ENCODE measurements at regions not wholly inside any gene's neighbourhood (a gene's known extent, or its start where the extent isn't known, plus 50 kb on each side); places are given as distances from the start of the nearest gene placed in this dataset.

DNA sequence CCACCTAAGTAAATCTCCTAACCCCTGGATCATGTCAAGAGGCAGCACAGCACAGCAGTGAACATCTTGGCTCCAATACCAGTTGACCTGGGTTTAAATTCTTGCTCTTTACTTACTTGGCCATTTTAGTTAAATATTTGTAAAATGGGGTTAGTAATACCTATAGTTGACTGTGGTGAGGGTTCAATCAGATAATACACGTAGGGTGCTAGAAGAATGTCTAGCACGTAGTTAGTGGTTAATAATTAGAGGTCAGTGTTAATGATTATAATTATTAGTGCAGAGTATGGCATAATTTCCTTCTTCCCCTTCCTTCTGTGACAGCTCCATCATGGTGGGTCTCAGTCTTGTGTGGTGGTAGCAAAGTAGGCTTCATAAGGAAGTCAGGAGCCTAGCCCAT lies 520.8 kb downstream of the INSC start:
- DNase-seq (ENCODE audit: low spot score): no peak
- intact Hi-C loops (cut with DNase I): no loop called here

DNA sequence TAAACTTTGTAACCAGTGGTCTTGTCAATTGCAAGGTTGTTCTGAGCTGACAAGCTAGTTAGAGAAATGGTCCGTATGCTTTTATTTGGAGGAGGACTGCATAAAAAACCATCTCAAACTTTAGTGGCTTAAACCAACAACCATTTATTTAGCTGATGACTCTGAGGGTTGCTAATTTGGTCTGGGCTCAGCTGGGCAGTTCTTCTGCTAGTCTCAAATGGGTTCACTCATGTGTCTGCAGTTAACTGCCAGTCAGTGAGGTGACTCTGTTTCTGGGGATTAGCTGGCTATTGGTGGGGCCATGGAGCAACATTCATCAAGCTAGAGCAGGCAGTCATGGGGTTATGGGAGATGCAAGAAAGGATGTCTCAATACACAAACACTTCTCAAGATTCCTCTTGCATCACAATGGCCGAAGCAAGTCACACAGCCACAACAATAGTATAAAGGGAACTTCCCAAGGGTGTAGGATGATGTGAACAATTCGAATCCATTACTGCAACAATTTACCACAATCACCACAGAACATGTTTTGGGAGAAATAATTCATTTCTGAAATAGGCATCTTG lies 521.9 kb downstream of the INSC start:
- no peak for DNase-seq (ENCODE audit: low spot score)
- intact Hi-C loops (cut with DNase I): no loop called here

DNA sequence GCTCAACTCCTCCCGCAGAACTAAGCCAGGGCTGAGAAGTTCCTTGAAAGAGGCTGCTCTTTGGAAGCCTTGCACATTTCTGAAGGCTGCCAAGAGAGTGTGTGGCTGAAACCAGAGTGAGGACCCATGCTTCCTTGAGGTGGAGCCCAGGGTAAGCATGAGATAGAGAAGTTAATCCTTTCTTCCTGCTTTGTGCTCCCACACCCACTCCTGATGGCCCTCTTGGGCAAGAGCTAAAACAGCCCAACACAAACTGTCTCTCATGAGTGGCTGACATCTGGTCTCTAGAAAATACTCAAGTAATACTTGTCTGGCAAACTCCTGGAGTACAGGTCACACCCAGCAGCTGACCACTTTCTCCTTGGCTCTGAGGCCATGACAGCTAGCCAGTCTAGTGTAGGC lies 523.7 kb downstream of the INSC start:
- DNase-seq (ENCODE audit: low spot score): no peak
- intact Hi-C loops (cut with DNase I): no loop called here

DNA sequence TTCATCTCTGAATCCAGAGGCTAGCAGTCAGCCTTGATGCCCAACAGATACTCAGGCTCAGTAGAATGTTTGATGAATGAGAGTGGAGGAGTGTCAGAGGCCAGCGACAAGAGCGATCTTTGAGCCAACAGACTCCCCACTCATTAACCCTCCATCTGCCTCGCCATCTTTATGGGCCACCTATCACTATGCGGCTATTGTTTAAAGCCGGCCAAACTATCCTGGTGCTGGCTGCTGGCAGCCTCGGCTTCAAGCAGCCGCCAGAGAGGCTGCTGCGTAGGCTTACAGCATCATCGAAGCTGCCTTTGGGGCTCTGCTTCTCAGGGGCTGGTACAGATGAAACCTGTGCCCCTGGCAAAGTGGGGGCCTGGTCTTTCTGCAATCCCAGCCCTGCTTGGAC lies 525.6 kb downstream of the INSC start:
- intact Hi-C loops (cut with DNase I): loop anchor here (10.0 kb wide), 1 partner anchor 314 kb away; no protein-coding TSS in a partner anchor
- DNase-seq (ENCODE audit: low spot score): no peak

DNA sequence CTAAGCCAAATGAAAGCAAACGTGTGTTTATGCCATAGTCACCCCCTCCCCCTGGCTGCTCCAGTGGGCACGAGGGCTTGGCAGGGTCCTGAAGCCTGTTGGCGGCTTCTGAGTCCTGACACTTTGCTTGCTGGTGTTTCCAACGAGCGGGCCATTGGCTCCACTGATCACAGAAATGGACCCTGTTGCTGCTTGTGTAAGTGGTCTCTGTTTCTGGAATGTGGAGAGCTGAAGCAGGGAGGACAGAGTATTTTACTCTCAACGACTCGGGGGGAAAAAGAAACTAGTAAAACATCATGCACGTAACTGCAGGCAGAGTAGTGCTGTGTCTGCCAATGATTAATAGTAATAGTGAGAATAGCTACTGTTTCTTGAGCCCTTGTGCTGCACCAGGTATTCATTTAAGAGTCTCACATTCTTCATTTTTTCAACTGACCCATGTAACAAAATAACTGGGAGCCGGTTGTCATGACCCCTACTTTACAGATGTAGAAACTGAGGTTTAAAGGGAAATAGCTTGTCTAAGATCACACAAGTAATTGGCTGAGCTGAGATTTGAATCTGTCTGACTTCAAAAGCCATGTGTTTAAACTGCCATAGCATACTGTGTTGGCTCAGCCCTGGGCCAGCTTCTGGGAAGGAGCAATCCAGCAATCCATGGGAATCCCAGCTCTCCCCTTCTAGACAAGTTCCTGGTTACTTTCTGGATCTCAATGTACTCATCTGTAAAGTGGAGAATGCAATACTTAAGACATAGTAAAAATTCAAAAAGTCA lies 526.7 kb downstream of the INSC start:
- intact Hi-C loops (cut with DNase I): loop anchor here (10.0 kb wide), 1 partner anchor 313 kb away; no protein-coding TSS in a partner anchor
- DNase-seq (ENCODE audit: low spot score): no peak

DNA sequence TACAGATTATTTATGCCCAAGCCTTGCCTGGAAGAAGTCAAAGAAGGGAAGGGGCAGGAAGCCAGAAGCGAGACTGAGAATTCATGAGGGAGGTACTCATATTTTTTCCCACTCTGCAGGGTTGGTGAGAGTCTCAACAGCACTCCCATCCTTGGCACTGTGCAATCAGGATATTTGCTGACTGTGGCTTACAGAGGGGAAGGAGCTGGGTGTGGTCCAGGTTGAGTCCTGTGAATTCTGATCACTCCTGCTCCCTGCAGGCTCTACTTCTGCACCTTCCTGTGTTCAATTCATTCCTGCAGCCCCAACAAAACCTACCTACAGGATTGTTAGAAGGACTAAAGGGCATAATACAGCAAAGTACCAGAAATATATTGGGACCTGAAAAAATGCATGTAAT lies 530.5 kb downstream of the INSC start:
- DNase-seq (ENCODE audit: low spot score): no peak
- intact Hi-C loops (cut with DNase I): loop anchor here (10.0 kb wide), 1 partner anchor 310 kb away; no protein-coding TSS in a partner anchor

DNA sequence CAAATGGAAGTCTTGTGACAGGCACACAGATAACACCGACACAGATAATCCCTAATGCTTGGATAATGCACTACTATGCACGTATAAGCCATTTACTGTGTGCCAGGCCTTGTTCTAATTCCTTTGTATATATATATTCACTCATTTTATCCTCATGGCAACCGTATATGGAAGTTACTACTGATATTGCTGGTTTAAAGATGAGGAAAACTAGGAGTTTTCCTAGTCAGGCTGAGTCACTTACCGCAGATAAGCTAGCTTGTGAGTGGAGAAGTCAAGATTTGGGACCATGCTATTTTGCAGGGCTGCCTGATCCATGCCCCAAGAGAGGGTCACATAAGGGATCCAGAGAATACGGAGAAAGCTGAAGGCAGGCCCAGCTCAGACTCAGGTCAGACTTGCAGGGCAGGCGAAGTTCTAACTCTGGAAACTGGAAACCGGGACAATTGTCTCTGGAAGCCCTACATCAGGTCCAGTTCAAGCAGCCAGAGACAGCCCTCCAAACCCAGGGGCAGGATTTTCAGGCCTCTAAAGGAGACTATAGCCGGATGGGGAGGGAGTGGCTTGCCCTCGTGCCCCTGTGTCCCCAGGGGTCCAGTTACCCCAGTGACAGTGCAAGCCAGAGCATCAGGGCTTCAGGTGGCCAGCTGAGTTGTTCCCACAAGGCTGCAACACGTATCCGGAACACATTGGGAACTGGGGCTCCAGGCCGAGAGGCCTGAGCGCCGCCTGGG lies 534.8 kb downstream of the INSC start:
- DNase-seq (ENCODE audit: low spot score): no peak
- intact Hi-C loops (cut with DNase I): loop anchor here (2.0 to 10.0 kb wide), 5 partner anchors 167 to 963 kb away; no protein-coding TSS in a partner anchor

DNA sequence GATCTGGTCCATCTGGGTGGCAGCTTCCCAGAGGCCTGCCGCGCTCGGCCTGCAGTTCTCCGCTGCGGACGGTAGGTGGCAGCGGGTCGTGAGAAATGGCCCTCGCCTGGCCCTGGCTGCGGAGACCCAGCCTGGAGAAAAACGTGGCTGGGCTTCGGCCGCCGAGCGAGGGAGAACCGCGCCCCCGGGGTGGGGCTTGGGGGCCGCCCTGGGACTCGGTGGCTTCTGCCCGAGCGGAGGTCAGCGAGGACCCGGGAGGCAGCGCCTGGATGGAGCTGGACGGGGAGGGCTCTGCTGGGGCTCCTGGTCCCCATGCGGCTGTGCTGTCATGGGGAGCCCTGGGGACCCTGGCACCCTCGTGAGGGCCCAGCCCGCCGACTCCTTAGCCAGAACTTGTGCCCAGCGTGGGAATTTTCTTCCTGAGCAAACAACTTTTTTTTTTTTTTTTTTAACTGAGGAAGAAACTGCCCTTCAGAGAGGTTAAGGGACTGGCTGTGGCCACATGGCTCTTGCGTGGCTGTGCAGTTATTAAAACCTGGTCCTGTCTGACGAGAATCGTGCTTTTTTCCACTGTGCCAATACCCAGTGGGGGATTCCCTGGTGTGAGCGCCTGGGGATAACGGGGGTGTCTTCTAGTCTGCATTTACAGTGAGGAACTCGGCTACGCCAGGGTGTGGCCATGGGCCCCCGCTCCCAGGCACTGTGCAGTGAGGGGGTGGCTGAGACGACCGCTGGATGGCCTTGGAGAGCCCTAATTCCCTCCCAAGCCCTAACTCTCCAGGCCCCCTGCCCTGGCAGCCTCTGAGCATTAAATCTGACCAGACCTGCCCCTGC lies 535.6 kb downstream of the INSC start:
- DNase-seq (ENCODE audit: low spot score): peak; percentile 97
- intact Hi-C loops (cut with DNase I): loop anchor here (2.0 to 10.0 kb wide), 4 partner anchors 166 to 962 kb away; no protein-coding TSS in a partner anchor

DNA sequence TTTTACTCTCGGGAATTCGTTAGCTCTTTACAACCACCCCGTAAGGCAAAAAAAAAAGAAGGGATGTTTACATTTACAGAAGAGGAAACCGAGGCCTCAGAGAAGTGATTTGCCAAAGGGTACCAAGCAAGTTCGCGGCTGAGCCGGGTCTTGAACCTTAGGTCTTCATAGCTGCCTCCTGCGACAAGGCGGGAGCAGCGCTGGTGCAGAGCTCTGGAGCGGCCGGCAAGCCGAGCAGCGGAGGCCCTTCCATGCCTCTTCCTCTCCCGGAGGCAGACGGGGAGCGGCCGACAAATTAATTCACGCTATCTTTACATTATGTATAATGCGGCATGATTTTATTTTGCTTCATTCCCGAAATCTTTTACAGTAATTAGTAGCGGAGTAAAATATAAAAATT lies 536.3 kb downstream of the INSC start:
- intact Hi-C loops (cut with DNase I): loop anchor here (2.0 to 10.0 kb wide), 4 partner anchors 166 to 961 kb away; no protein-coding TSS in a partner anchor
- no peak for DNase-seq (ENCODE audit: low spot score)

DNA sequence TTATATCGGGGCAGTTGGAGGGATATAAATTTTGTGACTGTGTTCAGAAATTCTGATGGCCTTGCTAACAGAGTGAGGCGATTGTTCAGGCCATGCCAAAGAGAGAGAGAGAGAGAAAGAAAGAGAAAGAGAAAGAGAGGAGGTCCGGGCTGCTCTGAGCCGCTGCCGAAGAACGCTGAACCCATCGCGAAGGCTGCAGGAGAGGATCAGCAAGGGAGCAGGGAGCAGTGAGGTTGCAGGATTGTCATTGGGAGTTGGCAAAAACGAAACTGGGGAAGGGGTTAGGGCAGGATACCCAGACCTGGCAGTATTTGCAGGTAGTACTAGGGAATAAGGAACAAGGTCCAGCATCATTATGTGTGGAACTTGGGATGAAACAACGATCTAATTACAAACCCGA lies 537.1 kb downstream of the INSC start:
- no peak for DNase-seq (ENCODE audit: low spot score)
- intact Hi-C loops (cut with DNase I): loop anchor here (2.0 to 10.0 kb wide), 4 partner anchors 165 to 960 kb away; no protein-coding TSS in a partner anchor

DNA sequence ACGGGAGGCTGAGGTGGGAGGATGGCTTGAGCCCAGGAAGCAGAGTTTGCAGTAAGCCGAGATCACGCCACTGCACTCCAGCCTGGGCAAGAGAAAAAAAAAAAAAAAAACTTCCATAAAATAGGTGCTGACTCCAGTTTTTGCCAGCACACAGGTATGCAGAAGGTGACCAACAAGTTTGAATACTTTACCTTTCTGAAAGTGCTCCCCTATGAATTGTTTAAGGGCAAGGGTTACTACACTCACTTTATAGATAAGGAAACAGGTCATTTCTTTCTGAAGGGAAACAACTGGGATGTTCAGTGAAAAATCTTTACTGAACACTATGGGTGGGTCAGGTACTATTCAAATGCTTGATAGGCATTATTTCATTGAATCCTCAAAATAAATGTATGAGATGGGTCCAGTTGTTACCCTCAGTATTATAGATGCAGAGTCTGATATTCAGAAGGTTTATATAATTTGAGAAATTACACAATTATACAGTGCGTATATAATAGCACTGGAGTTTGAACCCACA lies 538.5 kb downstream of the INSC start:
- intact Hi-C loops (cut with DNase I): loop anchor here (5.0 to 10.0 kb wide), 3 partner anchors 239 to 959 kb away; no protein-coding TSS in a partner anchor
- no peak for DNase-seq (ENCODE audit: low spot score)

DNA sequence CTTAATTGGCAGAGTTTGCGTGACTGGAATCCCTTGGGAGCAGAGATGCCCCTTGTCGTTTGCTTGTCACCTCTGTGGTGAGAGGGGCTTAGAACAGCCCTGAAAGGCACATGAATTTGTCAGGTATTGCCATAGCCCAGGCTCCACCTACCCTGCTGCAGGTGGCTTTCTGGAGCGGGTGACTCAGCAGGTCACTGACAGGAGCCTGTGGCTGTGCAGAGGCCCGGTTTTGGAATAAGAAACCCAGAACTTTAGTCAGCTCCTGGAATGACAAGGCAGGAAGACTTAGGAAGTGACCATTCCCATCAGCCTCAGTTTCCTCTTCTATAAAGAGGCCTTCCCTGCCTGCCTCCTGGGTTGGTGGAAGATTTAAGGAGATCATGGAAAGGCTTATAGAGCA lies 539.7 kb downstream of the INSC start:
- intact Hi-C loops (cut with DNase I): loop anchor here (5.0 to 10.0 kb wide), 3 partner anchors 238 to 958 kb away; no protein-coding TSS in a partner anchor

DNA sequence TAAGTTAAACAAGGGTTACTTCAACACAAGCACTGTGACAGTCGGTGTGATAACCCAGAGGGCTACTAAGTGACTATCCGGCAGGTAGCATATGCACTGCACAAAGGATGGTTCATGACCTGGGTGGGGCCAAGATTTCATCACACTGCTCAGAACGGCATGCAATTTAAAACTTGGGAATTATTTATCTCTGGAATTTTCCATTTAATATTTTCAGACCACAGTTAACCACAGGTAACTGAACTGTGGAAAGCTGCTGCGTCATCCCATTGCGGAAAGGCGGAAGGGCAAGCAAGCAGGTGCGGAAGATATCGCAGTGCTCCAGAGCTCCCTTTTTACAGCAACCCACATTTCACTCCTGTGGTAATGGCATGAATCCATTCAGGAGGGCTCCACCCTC lies 540.8 kb downstream of the INSC start:
- DNase-seq (ENCODE audit: low spot score): no peak
- intact Hi-C loops (cut with DNase I): loop anchor here (10.0 kb wide), 1 partner anchor 331 kb away; no protein-coding TSS in a partner anchor

More for the DNA sequence above, 539.7 kb downstream of the INSC start:
- DNase-seq (ENCODE audit: low spot score): no peak

DNA sequence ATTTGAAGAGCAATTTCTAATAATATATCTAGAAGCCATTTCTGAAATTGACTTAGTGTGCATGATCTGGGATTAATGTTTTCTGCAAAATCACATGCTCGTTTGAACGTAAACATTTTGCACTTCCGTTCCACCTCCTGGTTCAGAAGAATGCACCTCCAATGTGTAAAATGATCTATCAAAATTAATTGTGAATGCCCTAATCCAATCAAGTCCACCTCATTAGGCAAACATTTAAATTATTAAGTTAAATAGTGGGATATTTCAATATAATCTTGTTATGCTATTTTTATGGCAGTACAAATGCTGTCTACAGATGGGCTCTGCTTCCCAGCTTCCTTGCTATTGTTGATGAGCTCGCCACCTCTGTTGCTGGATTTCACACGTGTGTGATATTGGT lies 542.5 kb downstream of the INSC start:
- intact Hi-C loops (cut with DNase I): loop anchor here (10.0 kb wide), 1 partner anchor 332 kb away; no protein-coding TSS in a partner anchor
- no peak for DNase-seq (ENCODE audit: low spot score)

DNA sequence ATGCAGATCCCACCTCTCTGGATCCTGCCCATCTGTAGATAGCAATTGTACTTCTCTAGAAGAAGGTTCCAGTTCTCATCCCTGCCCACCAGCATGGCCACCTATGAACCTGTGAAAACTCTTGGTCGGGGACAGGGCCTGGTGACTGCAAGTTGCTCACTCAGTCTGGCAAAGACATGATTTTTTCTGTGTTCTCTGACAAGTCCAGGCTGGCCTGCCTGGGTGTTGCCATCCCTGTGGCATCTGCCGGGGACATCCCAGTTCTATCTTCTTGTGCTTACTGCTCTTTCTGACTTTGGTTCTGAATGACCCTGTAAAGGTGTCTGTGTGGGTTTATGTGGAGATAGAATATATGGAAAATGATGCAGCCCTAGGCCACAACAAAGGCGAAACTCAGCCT lies 545.8 kb downstream of the INSC start:
- no peak for DNase-seq (ENCODE audit: low spot score)
- intact Hi-C loops (cut with DNase I): no loop called here

DNA sequence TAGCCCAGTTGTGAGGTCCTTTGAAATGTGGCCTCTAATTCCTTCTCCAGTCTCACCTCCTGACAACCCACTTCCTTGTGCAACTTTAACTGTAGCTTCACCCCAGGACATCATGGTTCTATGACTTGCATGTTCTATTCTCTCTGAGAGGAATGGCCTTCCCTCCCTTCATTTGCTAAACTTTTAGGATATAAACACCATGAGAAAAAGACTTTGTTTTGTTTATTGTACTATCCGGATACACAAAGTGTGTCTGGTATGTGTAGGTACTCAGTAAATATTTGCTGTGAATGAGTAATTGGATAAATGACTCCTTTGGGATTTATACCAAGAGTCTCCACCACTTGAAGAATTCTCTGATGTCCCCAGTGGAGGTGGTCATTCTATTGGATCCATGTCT lies 547.6 kb downstream of the INSC start:
- DNase-seq (ENCODE audit: low spot score): no peak
- intact Hi-C loops (cut with DNase I): no loop called here

DNA sequence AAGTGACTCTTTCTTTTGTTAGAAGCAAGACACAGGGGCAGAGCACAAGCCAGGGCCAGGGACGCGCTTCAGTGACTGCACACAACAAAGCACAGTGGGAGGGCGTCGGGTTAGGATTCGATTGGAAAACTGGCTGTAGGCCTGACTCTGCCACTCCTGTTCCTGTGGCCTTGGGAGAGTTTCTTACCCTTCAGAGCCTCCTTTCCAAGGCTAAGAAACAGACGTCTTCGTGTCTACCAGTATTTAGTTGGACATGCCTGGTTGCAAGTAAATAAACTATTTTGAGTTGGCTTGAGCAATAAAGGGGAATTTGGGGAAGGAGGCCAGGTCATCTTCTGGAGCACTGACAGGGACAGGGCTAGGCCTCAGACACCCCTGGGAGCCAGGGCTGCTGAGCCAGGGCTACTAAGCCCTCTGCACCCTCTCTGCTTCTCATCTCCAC lies 549.1 kb downstream of the INSC start:
- intact Hi-C loops (cut with DNase I): no loop called here
- DNase-seq (ENCODE audit: low spot score): no peak

DNA sequence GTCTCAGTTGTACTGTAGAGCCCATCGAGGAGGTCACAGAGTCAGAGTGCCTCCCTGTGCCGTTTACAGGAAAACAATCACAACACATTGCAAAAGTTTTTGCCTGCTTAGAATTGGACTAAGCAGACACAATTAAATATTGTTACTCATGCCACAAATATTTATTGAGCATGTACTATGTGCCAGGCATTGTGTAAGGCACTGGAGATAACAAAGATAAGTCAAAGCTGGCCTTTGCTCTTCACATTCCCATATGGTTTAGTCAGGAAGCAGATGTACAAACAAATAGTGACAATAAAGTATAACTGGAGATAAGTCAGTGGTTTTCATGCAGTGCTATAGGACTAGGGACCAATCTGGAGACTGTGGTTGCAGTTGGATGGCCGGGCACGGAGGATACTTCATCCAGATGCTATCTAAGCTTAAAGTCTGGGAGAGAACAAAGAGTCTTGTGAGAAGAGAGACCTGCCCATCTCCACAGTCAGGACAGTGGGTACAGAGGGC lies 550.7 kb downstream of the INSC start:
- no peak for DNase-seq (ENCODE audit: low spot score)
- intact Hi-C loops (cut with DNase I): no loop called here

Measured in cardiac septum (tissue), 1 donor.